K562 (cell line): ENCODE measurements at regions not wholly inside any gene's neighbourhood (a gene's known extent, or its start where the extent isn't known, plus 50 kb on each side); places are given as distances from the start of the nearest gene placed in this dataset.

Source experiments
- ATAC-seq: fragments of 200-7000 bp; cut with Tn5 transposase; 3 replicates; pipeline ENCODE4 v1.9.1; 2020; ENCODE audit warnings: moderate library complexity
- BruUV-seq: library from RNA; stranded (reverse); fragments of 400-500 nt; replicated peaks from 2 replicates; lab custom pipeline; 2021; lab: Mats Ljungman, UMichigan
- CTCF ChIA-PET: fragments of 300-600 bp; formaldehyde crosslinking; extraction: SDS; loops from one replicate; lab custom pipeline; 2021; ENCODE audit warnings: low intra/inter-chr PET ratio; lab: Yijun Ruan, JAX
- POLR2A ChIA-PET: fragments of 300-600, 350-650 bp; sonication (Branson Sonifier 250); formaldehyde crosslinking; extraction: SDS; loops from one replicate; lab custom pipeline; 2021; ENCODE audit warnings: antibody characterized with exemption, inconsistent platforms; lab: Yijun Ruan, JAX
- DNase-seq, 4 experiments: peaks; one replicate each; pipeline versions ENCODE4 v3.0.0 to v3.0.0-alpha.2; 2011 to 2018; ENCODE audit warnings: low spot score in 3 of 4, mixed read lengths in 3 of 4; ENCODE audit errors: extremely low read depth in 1 of 4
- FAIRE-seq: peaks from 2 replicates; lab custom pipeline; 2011; peaks lifted over from hg19 to GRCh38; lab: Jason Lieb, UNC
- H2AFZ ChIP-seq: 2 replicates; pipeline ENCODE4 v1.6.0; 2011; ENCODE audit warnings: low read depth, low read length, control low read depth, inconsistent platforms
- H3K27ac ChIP-seq: fragments of 200-600 bp; 3 replicates; pipeline ENCODE4 v1.8.0; 2011; ENCODE audit warnings: low read depth, mild to moderate bottlenecking, control low read depth, inconsistent platforms, low read length, moderate library complexity, mixed read lengths; ENCODE audit errors: extremely low read depth
- H3K27me3 ChIP-seq, 2 experiments: fragments of 300-600 bp in 1 of 2; 2 replicates in 1 of 2; 3 replicates in 1 of 2; pipeline versions ENCODE4 v1.6.0 to v1.8.0; 2011; ENCODE audit warnings: inconsistent platforms in 2 of 2, low read length in 2 of 2, mild to moderate bottlenecking in 1 of 2, mixed read lengths in 1 of 2, moderate library complexity in 1 of 2; ENCODE audit not compliant: control insufficient read depth in 2 of 2, insufficient read depth in 2 of 2
- H3K36me3 ChIP-seq: fragments of 300-600 bp; 3 replicates; pipeline ENCODE4 v1.8.0; 2011; ENCODE audit warnings: mild to moderate bottlenecking, low read length, inconsistent platforms; ENCODE audit not compliant: control insufficient read depth, insufficient read depth
- H3K4me1 ChIP-seq, 2 experiments: fragments of 200-600 bp in 1 of 2; replicated peaks in 1 of 2; 2 replicates in 1 of 2; 3 replicates in 1 of 2; pipeline versions ENCODE4 v1.5.1 to v1.8.0; 2011; ENCODE audit warnings: inconsistent platforms in 2 of 2, low read length in 2 of 2, mild to moderate bottlenecking in 1 of 2, mixed read lengths in 1 of 2, moderate library complexity in 1 of 2; ENCODE audit not compliant: control insufficient read depth in 2 of 2, insufficient read depth in 2 of 2
- H3K4me2 ChIP-seq: 2 replicates; pipeline ENCODE4 v1.6.1; 2011; ENCODE audit warnings: low read length, control low read depth, inconsistent platforms, mixed read lengths; ENCODE audit not compliant: insufficient read depth
- H3K4me3 ChIP-seq: fragments of 200-600 bp; sonication (generic), shearing (Covaris generic); 2 replicates; pipeline ENCODE4 v1.5.1; 2016; ENCODE audit warnings: control low read depth, inconsistent platforms
- H3K79me2 ChIP-seq: fragments of 200-600 bp; 3 replicates; pipeline ENCODE4 v1.8.0; 2011; ENCODE audit warnings: low read length, inconsistent platforms; ENCODE audit not compliant: control insufficient read depth, insufficient read depth
- H3K9ac ChIP-seq, 2 experiments: 2 replicates each; pipeline versions ENCODE4 v1.6.0 to v1.6.1; 2011; ENCODE audit warnings: low read depth in 2 of 2, low read length in 2 of 2, control low read depth in 1 of 2, inconsistent platforms in 1 of 2, mild to moderate bottlenecking in 1 of 2, mixed read lengths in 1 of 2; ENCODE audit not compliant: insufficient read depth in 1 of 2
- H3K9me1 ChIP-seq: one replicate; pipeline ENCODE4 v1.6.0; 2011; ENCODE audit warnings: inconsistent platforms, mild to moderate bottlenecking, low read length, moderate library complexity; ENCODE audit not compliant: control insufficient read depth, insufficient read depth
- H3K9me3 ChIP-seq: replicated peaks from 2 replicates; pipeline ENCODE4 v1.5.1; 2011; ENCODE audit warnings: low read depth, low read length, inconsistent platforms; ENCODE audit not compliant: control insufficient read depth, insufficient read depth
- H4K20me1 ChIP-seq: replicated peaks from 2 replicates; pipeline ENCODE4 v1.6.1; 2011; ENCODE audit warnings: low read length, inconsistent platforms, mixed read lengths; ENCODE audit not compliant: control insufficient read depth, insufficient read depth
- CBX3 ChIP-seq, 2 experiments: IDR thresholded peaks; 1 replicate in 1 of 2; 2 replicates in 1 of 2; pipeline ENCODE4 v1.6.1; 2012; ENCODE audit warnings: inconsistent platforms in 2 of 2, low read length in 2 of 2, borderline replicate concordance in 1 of 2, control low read depth in 1 of 2
- HDAC3 ChIP-seq: fragments of 450-650 bp; IDR thresholded peaks from 2 replicates; pipeline ENCODE4 v1.6.1; 2018; ENCODE audit warnings: borderline replicate concordance, mild to moderate bottlenecking, moderate library complexity; ENCODE audit not compliant: partially characterized antibody
- HEY1 ChIP-seq: fragments of 250-450 bp; sonication (Bioruptor Pico); IDR thresholded peaks from 2 replicates; pipeline ENCODE4 v1.5.0; 2020; ENCODE audit warnings: mild to moderate bottlenecking, moderate library complexity, borderline replicate concordance
- MBD1 ChIP-seq: fragments of 250-450 bp; sonication (Bioruptor Pico); IDR thresholded peaks from 2 replicates; pipeline ENCODE4 v1.8.0; 2022; ENCODE audit warnings: inconsistent platforms
- NRF1 ChIP-seq, 2 experiments: fragments of 450-650 bp; IDR thresholded peaks in 1 of 2; conservative IDR thresholded peaks in 1 of 2; 2 replicates each; pipeline ENCODE4 v1.6.1; 2014; ENCODE audit warnings: mild to moderate bottlenecking in 2 of 2
- POLR2AphosphoS2 ChIP-seq: IDR thresholded peaks from 2 replicates; pipeline ENCODE4 v1.6.1; 2012; ENCODE audit warnings: low read length, improper control_type of control experiment
- SLC30A9 ChIP-seq: fragments of 250-450 bp; sonication (Bioruptor Pico); IDR thresholded peaks from 2 replicates; pipeline ENCODE4 v1.8.0; 2022; ENCODE audit warnings: mild to moderate bottlenecking, moderate library complexity
- ZNF3 ChIP-seq: fragments of 250-450 bp; sonication (Bioruptor Pico); IDR thresholded peaks from 2 replicates; pipeline ENCODE4 v1.5.0; 2021; ENCODE audit warnings: mild to moderate bottlenecking, moderate library complexity
- ZNF316 ChIP-seq: fragments of 450-650 bp; IDR thresholded peaks from 2 replicates; pipeline ENCODE4 v1.6.1; 2016
- ZNF398 ChIP-seq: fragments of 250-450 bp; sonication (Bioruptor Pico); IDR thresholded peaks from 2 replicates; pipeline ENCODE4 v1.8.0; 2021; ENCODE audit warnings: moderate library complexity, mild to moderate bottlenecking, inconsistent platforms
- WGBS: fragments of 100-300 bp; shearing (Covaris generic); methylation state at CpG from one replicate; pipeline ENCODE4 v1.1.6; 2016; ENCODE audit warnings: low coverage, mixed read lengths; ENCODE audit not compliant: insufficient coverage; ENCODE audit errors: missing lambda C conversion rate; 5-methylcytosine and 5-hydroxymethylcytosine counted together
- in situ Hi-C: fragments of 300-500 bp; cut with MboI; formaldehyde crosslinking; loops from 4 replicates; pipeline ENCODE4 v1.15.0; 2018; ENCODE audit warnings: inconsistent platforms, mixed read lengths
- intact Hi-C: fragments of 100-400 bp; cut with micrococcal nuclease; formaldehyde crosslinking; loops from 2 replicates; pipeline ENCODE4 v1.14.2; 2022

GRCh38 chr3:17801131-17801530 lies 58.7 kb upstream of the TBC1D5 start (continued):
- no peak for TF ChIP-seq MBD1
- TF ChIP-seq SLC30A9 (CRISPR knock-in tag) = no peak
- TF ChIP-seq ZNF3 = no peak
- TF ChIP-seq HEY1 (CRISPR knock-in tag) = no peak
- no peak for TF ChIP-seq NRF1 (conservative IDR thresholded peaks at IDR 0.05 in 1 of 2, IDR thresholded peaks at IDR 0.05 in 1 of 2)
- peak; percentile 46 for TF ChIP-seq ZNF316

GRCh38 chr3:17800232-17800631 lies 57.8 kb upstream of the TBC1D5 start:
- no peak for FAIRE-seq
- WGBS = 63% methylated on average over 2 of the region's 2 CpGs
- ChIA-PET POLR2A (interaction anchor here (1.8 kb wide), 1 partner anchor 12 kb away, joined by 6 read pairs; no protein-coding TSS in a partner anchor), CTCF (no interaction called here)
- H3K36me3 ChIP-seq = no peaks in the 10 kb centered on the region
- in situ Hi-C loops = no loop called here
- no peak overlapping the region for H3K27ac ChIP-seq
- DNase-seq = no peak
- H3K9ac ChIP-seq = no peak overlapping the region
- H3K4me3 ChIP-seq = no peak overlapping the region
- no peaks in the 10 kb centered on the region for H3K9me1 ChIP-seq
- no peak overlapping the region for H2AFZ ChIP-seq
- H3K4me2 ChIP-seq = no peak overlapping the region
- intact Hi-C loops = no loop called here
- H3K27me3 ChIP-seq = no peaks in the 10 kb centered on the region; a peak in 1 of 5 replicates
- BruUV-seq = no TSS peak
- H3K9me3 ChIP-seq = no peaks in the 10 kb centered on the region
- H3K4me1 ChIP-seq = no peaks in the 10 kb centered on the region
- no peak for ATAC-seq
- H3K79me2 ChIP-seq = no peaks in the 10 kb centered on the region
- TF ChIP-seq HDAC3 (no peak), POLR2AphosphoS2 (no peak), ZNF398 (CRISPR knock-in tag) (no peak), CBX3 (IDR thresholded peaks at IDR 0.05; ENCODE audit: borderline replicate concordance in 1 of 2, low read length in 2 of 2) (no peak)
- no peaks in the 10 kb centered on the region for H4K20me1 ChIP-seq
